ENCODE measurements at regions not wholly inside any gene's neighbourhood (a gene's known extent, or its start where the extent isn't known, plus 50 kb on each side); places are given as distances from the start of the nearest gene placed in this dataset.

- TF ChIP-seq, protein P1, sequence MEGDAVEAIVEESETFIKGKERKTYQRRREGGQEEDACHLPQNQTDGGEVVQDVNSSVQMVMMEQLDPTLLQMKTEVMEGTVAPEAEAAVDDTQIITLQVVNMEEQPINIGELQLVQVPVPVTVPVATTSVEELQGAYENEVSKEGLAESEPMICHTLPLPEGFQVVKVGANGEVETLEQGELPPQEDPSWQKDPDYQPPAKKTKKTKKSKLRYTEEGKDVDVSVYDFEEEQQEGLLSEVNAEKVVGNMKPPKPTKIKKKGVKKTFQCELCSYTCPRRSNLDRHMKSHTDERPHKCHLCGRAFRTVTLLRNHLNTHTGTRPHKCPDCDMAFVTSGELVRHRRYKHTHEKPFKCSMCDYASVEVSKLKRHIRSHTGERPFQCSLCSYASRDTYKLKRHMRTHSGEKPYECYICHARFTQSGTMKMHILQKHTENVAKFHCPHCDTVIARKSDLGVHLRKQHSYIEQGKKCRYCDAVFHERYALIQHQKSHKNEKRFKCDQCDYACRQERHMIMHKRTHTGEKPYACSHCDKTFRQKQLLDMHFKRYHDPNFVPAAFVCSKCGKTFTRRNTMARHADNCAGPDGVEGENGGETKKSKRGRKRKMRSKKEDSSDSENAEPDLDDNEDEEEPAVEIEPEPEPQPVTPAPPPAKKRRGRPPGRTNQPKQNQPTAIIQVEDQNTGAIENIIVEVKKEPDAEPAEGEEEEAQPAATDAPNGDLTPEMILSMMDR (IDR thresholded peaks at IDR 0.05; ENCODE audit: borderline replicate concordance, insufficient read depth, low read depth, low read length): no peak
- no peak overlapping the region for H3K4me3 ChIP-seq (ENCODE audit: low read depth, low read length)
Observed at GRCh38 chr3:71973274-71974030, 188.5 kb upstream of the PROK2 start.

GRCh38 chr3:71972031-71972430 is 187.1 kb upstream of the PROK2 start:
- H3K4me3 ChIP-seq (ENCODE audit: low read depth, low read length): no peak overlapping the region
- TF ChIP-seq, protein P1 (IDR thresholded peaks at IDR 0.05; ENCODE audit: borderline replicate concordance, insufficient read depth, low read depth, low read length): no peak

- no peak overlapping the region for H3K4me3 ChIP-seq (ENCODE audit: low read depth, low read length)
- TF ChIP-seq, protein P1 (IDR thresholded peaks at IDR 0.05; ENCODE audit: borderline replicate concordance, insufficient read depth, low read depth, low read length): no peak
Observed at GRCh38 chr3:71968544-71968943, 183.6 kb upstream of the PROK2 start.

GRCh38 chr3:71966185-71966584 is 181.2 kb upstream of the PROK2 start:
- TF ChIP-seq, protein P1 (IDR thresholded peaks at IDR 0.05; ENCODE audit: borderline replicate concordance, insufficient read depth, low read depth, low read length): no peak
- H3K4me3 ChIP-seq (ENCODE audit: low read depth, low read length): no peak overlapping the region

DNA sequence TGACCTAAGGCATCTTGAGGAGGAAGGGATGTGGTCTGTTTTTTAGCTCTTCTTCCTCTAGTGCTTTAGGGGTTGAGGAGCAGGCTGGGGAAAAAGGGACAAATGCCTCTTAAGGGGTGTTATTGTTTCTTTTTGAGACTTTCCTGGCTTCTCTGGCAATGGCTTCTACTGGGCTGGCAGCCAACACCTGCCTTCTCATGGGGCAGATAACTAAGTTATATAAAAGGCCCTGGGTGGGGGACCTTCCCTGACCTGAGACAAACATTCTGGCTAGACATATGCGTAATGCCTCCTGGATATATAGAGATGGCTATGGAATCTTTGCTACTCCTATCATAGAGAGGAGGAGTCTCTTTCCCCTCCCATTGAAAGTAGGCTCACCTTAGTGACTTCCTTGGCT is 179.2 kb upstream of the PROK2 start:
- TF ChIP-seq, protein P1 (IDR thresholded peaks at IDR 0.05; ENCODE audit: borderline replicate concordance, insufficient read depth, low read depth, low read length): no peak
- no peak overlapping the region for H3K4me3 ChIP-seq (ENCODE audit: low read depth, low read length)

GRCh38 chr3:71962561-71963240 is 177.8 kb upstream of the PROK2 start:
- TF ChIP-seq, protein P1 (IDR thresholded peaks at IDR 0.05; ENCODE audit: borderline replicate concordance, insufficient read depth, low read depth, low read length): no peak
- H3K4me3 ChIP-seq (ENCODE audit: low read depth, low read length): no peak overlapping the region

- H3K4me3 ChIP-seq (ENCODE audit: low read depth, low read length): no peak overlapping the region
- TF ChIP-seq, protein P1 (IDR thresholded peaks at IDR 0.05; ENCODE audit: borderline replicate concordance, insufficient read depth, low read depth, low read length): no peak
Observed at GRCh38 chr3:71961891-71962290, 176.9 kb upstream of the PROK2 start.

All from GM12875 (cell line).